Mesodermal cell (in vitro differentiated cells): ENCODE measurements at regions not wholly inside any gene's neighbourhood (a gene's known extent, or its start where the extent isn't known, plus 50 kb on each side); places are given as distances from the start of the nearest gene placed in this dataset.
"Not testable (repeated sequence)": the region's sequence is repeated elsewhere in the genome, so short reads cannot be mapped to it uniquely, and the experiment has no call there.

Experiments
- H3K27ac ChIP-seq: 2 replicates; pipeline ENCODE4 v1.7.0; 2013; ENCODE audit warnings: mild to moderate bottlenecking, low read depth, low read length, moderate library complexity; ENCODE audit not compliant: severe bottlenecking
- H3K36me3 ChIP-seq: 2 replicates; pipeline ENCODE4 v1.7.1; 2013; ENCODE audit warnings: mild to moderate bottlenecking, low read length, moderate library complexity; ENCODE audit not compliant: control insufficient read depth, insufficient read depth
- H3K4me1 ChIP-seq: one replicate; pipeline ENCODE4 v1.7.1; 2013; ENCODE audit warnings: mild to moderate bottlenecking, low read length; ENCODE audit not compliant: insufficient read depth, control insufficient read depth, poor library complexity, severe bottlenecking
- H3K4me3 ChIP-seq: 2 replicates; pipeline ENCODE4 v1.7.0; 2013; ENCODE audit warnings: low read length, control low read depth, mild to moderate bottlenecking; ENCODE audit not compliant: insufficient read depth, poor library complexity, severe bottlenecking; ENCODE audit errors: extremely low read depth
- H3K9me3 ChIP-seq: 2 replicates; pipeline ENCODE4 v1.7.1; 2013; ENCODE audit warnings: mild to moderate bottlenecking, low read length, moderate library complexity; ENCODE audit not compliant: control insufficient read depth
- WGBS, 2 experiments: methylation state at CpG; one replicate each; pipeline ENCODE4 v1.1.5; 2013; ENCODE audit warnings: missing lambda C conversion rate in 2 of 2; ENCODE audit not compliant: insufficient coverage in 2 of 2; 5-methylcytosine and 5-hydroxymethylcytosine counted together

DNA sequence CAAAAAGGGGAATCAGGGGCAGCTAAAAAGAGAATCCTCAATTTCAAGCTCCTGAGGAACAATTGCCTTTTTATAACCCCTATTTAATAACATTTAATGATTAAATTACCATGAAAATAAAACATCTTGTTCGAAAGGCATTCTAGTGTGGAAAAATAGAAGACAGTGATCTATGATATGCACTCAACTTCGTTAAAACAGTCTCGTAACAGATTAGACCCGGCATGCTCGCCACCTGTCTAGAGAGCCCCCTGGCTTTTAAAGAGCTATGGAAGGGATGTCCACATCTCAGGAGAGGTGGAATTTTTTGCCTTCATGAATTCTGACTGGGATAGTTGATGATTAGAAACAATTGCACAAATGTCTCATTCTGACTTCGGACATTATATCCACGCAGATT lies 153.7 kb upstream of the MDFIC2 start:
- H3K9me3 ChIP-seq: no peaks in the 10 kb centered on the region
- no peaks in the 10 kb centered on the region for H3K36me3 ChIP-seq
- H3K4me1 ChIP-seq: peaks cover 2% of the 10 kb centered on the region
- WGBS, 2 experiments: 91 to 94% methylated on average over 4 of the region's 7 CpGs
- H3K4me3 ChIP-seq: no peak overlapping the region
- no peak overlapping the region for H3K27ac ChIP-seq

DNA sequence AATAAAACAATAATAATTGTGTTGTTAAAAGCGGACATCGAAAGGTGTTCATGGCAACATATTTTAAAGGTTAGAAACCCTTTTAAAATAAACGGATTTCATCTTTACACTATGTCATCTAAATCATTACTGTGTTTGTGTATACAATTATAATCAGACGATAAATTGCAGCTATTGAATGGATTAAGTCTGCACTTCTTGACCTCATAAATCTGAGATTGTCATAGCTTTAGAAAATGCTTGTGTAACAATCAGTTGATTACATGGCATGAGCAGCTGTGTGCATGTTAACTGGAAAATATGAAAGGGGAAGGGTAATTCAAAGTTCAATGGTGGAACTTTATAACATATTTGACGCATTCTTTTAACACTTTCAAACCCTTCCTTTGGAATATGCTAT lies 152.4 kb upstream of the MDFIC2 start:
- H3K36me3 ChIP-seq: no peaks in the 10 kb centered on the region
- no peak overlapping the region for H3K27ac ChIP-seq
- no peak overlapping the region for H3K4me3 ChIP-seq
- no peaks in the 10 kb centered on the region for H3K4me1 ChIP-seq
- H3K9me3 ChIP-seq: no peaks in the 10 kb centered on the region
- no CpG with 5 or more reads among the region's 5 CpGs for WGBS, 2 experiments

DNA sequence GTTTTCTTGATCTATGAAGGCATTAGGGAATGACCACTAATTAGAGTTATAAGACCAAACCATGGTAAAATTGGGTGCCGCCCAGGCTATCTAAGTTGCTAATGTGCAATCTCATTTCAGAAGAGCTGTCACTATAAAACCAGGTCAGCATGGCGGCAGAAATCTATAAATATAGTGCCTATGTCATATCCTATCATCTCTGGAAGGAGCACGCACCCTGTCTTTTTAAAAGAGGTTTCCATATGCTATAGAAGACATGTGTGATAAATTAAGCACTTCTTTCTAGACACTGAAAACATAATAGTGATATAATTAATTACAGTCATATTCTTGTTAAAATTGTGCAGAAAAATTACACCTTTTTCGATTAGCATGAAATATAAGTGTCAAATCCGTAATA lies 152.0 kb upstream of the MDFIC2 start:
- no peaks in the 10 kb centered on the region for H3K9me3 ChIP-seq
- WGBS, 2 experiments: 83 to 100% methylated on average over 1 of the region's 5 CpGs
- no peak overlapping the region for H3K4me3 ChIP-seq

DNA sequence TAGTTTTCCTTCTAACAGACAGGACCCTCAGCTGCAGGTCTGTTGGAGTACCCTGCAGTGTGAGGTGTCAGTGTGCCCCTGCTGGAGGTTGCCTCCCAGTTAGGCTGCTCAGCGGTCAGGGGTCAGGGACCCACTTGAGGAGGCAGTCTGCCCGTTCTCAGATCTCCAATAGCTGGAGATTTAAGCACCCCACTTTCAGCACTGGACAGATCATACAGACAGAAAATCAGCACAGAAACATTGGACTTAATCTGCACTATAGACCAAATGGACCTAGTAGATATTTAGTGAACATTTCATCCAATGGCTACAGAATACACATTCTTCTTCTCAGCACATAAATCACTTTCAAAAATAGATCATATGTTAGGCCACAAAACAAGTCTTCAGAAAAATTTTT lies 137.8 kb upstream of the MDFIC2 start:
- not testable (repeated sequence) for H3K4me3 ChIP-seq, H3K9me3 ChIP-seq, H3K27ac ChIP-seq, H3K36me3 ChIP-seq, H3K4me1 ChIP-seq
- 67 to 80% methylated on average over 1 to 2 of the region's 2 CpGs for WGBS, 2 experiments

More for the DNA sequence above, 152.0 kb upstream of the MDFIC2 start:
- Histone ChIP-seq H3K4me1 (no peaks in the 10 kb centered on the region), H3K27ac (no peak overlapping the region), H3K36me3 (no peaks in the 10 kb centered on the region)

DNA sequence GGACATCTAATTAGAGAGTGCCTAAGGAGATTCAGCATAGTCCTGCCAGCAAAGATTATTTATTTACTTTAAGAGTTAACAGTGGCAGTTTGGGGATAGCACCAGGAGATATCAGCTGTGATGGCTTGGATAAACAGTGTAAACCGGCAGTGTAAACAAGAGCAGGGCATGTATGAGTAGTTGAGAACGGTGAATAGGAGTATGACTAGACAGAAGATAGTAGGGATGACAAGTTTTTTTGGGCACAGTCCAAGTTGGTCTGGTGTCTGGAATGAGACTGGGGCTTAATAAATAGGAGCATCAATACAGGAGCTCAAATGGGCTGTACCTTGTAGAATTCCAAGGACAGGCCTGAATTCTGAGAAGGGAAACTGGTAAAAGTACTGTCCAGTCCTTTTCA lies 123.0 kb upstream of the MDFIC2 start:
- not testable (repeated sequence) for H3K27ac ChIP-seq, H3K36me3 ChIP-seq, H3K4me3 ChIP-seq, H3K9me3 ChIP-seq, H3K4me1 ChIP-seq
- WGBS, 2 experiments: 89% methylated on average over 2 of the region's 2 CpGs; no CpG with 5 or more reads in 1 of the 2 experiments

DNA sequence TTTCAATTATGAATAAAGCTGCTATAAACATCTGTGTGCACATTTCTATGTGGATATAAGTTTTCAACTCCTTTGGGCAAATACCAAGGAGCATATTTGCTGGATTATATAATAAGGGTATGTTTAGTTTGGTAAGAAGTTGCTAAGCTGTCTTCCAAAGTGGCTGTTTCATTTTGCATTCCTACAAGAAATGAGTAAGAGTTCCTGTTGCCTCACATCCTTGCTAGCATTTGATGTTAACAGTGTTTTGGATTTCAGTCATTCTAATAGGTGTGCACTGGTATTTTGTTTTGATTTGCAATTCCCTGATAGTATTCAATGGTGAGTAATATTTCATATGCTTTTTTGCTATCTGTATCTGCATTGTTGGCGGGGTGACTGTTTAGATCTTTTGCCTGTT lies 120.7 kb upstream of the MDFIC2 start:
- Histone ChIP-seq H3K9me3 (no peaks in the 10 kb centered on the region), H3K27ac (no peak overlapping the region), H3K4me3 (no peak overlapping the region), H3K36me3 (no peaks in the 10 kb centered on the region), H3K4me1 (no peaks in the 10 kb centered on the region)
- WGBS, 2 experiments: 100% methylated on average over 1 of the region's 1 CpG; no CpG with 5 or more reads in 1 of the 2 experiments

DNA sequence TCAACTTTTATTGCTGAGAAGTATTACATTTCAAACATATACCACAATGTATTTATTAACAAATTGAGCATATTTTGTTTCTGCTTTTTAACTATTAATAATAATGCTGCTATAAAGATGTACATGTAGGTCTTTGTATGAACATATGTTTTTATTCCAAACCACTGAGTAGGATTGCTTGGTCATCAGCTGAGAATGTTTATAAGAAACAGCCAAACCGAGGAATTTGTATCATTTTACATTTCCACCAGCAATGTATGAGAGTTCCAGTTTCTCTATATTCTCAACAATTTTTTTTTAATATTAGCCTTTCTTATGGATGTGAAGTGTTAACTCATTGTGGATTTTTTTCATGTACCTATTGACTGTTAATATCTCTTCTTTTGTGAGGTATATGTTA lies 119.5 kb upstream of the MDFIC2 start:
- WGBS, 2 experiments: no CpG with 5 or more reads among the region's 1 CpG
- no peak overlapping the region for H3K27ac ChIP-seq
- no peaks in the 10 kb centered on the region for H3K36me3 ChIP-seq
- no peaks in the 10 kb centered on the region for H3K4me1 ChIP-seq
- H3K9me3 ChIP-seq: no peaks in the 10 kb centered on the region
- H3K4me3 ChIP-seq: no peak overlapping the region

DNA sequence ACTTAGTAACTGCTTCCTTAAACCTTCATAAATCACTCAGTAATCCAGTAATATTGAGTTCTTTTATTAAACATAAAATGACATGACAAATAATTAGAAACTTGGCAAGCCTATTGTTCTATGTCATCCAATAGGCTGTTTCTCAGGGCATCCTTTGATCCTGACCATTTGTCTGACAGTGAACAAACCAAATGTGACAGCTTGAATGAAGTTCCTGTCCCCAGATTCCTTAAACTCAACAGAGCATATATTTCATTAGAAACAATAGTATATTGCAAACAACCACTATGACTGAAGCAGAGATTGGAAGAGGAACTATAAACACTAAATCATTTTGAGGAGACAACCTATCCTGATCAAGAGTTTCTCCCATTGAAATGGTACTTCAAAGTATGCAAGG lies 113.6 kb upstream of the MDFIC2 start:
- Histone ChIP-seq H3K9me3 (no peaks in the 10 kb centered on the region), H3K36me3 (no peaks in the 10 kb centered on the region), H3K4me1 (no peaks in the 10 kb centered on the region), H3K4me3 (no peak overlapping the region), H3K27ac (no peak overlapping the region)

DNA sequence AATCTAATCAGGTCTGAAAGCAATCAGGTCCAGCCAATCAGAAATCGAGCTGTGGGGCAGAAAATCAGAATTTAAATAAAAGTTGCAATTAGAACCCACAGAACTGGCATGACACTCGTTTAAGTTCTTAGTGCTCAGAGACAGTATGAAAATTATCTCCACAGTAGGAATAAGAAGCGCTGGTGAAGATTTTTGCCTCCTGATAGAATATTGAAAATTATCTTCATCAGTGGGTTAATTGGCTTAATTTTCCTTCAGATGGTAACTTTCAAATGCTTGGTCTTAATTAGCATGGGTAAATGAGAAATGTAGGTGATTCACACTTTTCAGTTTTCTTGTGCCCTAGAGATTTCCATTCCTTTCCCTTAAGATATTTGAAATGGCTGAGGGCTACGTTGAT lies 109.1 kb upstream of the MDFIC2 start:
- H3K9me3 ChIP-seq: no peaks in the 10 kb centered on the region
- no peak overlapping the region for H3K4me3 ChIP-seq
- H3K36me3 ChIP-seq: no peaks in the 10 kb centered on the region
- WGBS, 2 experiments: 80 to 86% methylated on average over 1 to 3 of the region's 4 CpGs
- H3K4me1 ChIP-seq: no peaks in the 10 kb centered on the region
- no peak overlapping the region for H3K27ac ChIP-seq

DNA sequence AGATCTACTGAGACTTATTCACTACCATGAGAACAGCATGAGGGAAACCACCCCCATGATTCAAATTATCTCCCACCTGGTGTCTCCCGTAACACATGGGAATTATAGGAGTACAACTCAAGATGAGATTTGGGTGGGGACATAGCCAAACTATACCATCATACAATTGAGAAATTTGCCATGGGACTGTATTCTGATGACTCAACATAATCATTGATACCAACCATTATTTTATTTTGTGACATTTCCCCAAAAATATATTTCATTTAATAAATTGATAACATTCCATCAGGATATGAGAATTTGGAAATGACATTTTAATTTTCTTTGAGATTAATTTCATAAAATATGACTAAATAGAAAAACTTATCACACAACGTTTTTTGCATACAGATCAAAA lies 96.6 kb upstream of the MDFIC2 start:
- Histone ChIP-seq H3K9me3 (no peaks in the 10 kb centered on the region), H3K27ac (no peak overlapping the region), H3K4me3 (no peak overlapping the region), H3K36me3 (no peaks in the 10 kb centered on the region), H3K4me1 (no peaks in the 10 kb centered on the region)
- 100% methylated on average over 1 of the region's 2 CpGs; no CpG with 5 or more reads in 1 of the 2 experiments for WGBS, 2 experiments

DNA sequence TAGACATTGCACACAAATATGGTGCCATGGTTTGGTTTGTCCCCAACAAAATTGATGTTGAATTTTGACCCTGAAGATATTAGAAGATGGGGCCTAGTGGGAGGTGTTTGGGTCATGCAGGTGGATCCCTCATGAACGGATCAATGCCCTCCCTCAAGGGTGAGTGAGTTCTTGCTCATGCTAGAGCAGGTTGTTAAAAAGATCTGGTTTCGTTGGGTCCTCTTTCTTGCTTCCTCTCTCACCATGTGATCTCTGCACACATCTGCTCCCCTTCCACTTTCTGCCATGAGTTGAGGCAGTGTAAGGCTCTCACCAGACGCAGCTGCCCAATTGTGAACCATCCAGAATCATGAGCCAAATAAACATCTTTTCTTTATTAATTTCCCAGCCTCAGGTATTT lies 87.8 kb upstream of the MDFIC2 start:
- no peaks in the 10 kb centered on the region for H3K9me3 ChIP-seq
- no peaks in the 10 kb centered on the region for H3K4me1 ChIP-seq
- H3K4me3 ChIP-seq: no peak overlapping the region
- no peaks in the 10 kb centered on the region for H3K36me3 ChIP-seq
- WGBS, 2 experiments: 92 to 100% methylated on average over 1 to 2 of the region's 3 CpGs
- H3K27ac ChIP-seq: no peak overlapping the region
